MV-4-11 (cell line): ENCODE measurements at regions not wholly inside any gene's neighbourhood (a gene's known extent, or its start where the extent isn't known, plus 50 kb on each side); places are given as distances from the start of the nearest gene placed in this dataset.
"Not testable (repeated sequence)": the region's sequence is repeated elsewhere in the genome, so short reads cannot be mapped to it uniquely, and the experiment has no call there.

ENCODE experiments used
- DNase-seq: peaks from one replicate; lab custom pipeline; 2025; lab: John Stamatoyannopoulos, UW

DNA sequence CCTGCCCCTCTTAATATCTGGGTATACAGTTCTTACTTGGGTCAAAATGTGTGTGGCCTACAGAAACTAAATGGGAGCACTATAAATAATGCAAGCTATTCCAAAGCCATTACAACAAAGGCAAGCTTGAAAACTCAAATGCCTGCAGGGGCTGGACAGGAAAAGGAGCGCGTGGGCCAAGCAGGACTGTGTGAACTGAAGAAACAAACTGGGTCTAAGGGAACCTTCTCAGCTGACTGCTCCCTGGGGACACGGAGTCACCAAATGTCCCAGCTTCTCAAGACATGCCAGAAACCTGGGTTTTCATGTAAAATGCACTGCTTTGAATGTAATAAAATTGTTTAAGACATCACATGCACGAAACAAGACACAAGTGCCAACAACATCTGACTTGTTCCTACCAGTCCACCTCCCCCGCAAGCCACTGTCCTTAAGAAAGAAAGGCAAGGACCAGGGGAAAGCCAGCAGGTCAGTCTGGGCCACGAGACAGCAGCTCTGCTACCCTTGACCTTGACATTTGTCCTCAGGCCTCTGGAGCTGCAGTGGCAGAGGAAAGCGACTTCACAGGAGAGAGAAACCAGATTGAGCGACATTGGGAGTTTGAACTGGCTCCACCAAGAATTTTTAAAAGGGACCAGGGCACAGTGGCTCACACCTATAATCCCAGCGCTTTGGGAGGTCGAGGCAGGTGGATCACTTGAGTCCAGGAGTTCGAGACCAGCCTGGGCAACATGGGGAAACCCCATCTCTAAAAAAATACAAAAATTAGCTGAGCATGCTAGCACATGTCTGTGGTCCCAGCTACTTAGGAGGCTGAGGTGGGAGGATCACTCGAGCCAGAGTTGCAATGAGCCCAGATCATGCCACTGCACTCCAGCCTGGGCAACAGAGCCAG is 89.7 kb upstream of the SH3BP4 start:
- no peak for DNase-seq

DNA sequence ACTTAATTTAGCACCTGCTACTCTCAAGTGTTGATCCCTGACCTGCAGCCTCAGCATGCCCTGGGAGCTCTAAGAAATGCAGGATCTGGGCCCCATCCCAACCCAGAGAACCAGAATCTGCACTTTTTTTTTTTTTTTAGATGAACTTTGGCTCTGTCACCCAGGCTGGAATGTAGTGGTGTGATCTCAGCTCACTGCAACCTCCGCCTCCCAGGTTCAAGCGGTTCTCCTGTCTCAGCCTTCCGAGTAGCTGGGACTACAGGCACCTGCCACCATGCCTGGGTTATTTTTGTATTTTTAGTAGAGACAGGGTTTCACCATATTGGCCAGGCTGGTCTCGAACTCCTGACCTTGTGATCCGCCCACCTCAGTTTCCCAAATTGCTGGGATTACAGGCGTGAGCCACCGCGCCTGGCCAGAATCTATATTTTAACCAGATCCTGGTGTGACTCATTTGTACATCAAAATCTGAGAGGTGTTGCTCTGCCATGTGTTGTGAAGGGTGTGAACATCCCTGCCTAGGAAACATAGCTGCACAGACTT is 92.4 kb upstream of the SH3BP4 start:
- not testable (repeated sequence) for DNase-seq

DNA sequence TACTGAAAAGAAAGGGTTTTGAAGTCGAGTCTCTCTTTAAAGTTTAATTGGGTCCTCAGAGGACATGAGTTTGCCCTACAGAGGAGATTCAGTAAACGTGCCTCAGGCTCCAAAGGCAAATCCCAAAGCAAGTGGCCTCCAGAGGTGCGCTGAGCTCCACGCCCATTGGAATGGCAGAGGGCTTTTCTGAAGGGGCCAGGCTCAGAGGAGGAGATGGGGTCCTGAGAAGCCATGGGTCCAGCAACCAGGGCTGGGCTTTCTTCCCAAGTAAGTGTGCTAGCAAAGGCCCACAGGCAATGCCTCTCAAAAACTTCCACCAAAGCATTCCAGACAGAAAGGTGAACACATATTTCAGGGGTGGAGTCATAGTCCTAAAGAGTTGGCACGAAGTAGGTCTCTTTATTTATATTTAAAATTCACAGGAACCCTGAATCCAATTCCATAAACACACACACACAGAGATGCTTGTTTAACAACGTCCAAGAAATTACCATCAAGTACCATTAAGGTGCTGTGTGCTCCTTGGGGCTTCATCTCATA is 93.0 kb upstream of the SH3BP4 start:
- no peak for DNase-seq

DNA sequence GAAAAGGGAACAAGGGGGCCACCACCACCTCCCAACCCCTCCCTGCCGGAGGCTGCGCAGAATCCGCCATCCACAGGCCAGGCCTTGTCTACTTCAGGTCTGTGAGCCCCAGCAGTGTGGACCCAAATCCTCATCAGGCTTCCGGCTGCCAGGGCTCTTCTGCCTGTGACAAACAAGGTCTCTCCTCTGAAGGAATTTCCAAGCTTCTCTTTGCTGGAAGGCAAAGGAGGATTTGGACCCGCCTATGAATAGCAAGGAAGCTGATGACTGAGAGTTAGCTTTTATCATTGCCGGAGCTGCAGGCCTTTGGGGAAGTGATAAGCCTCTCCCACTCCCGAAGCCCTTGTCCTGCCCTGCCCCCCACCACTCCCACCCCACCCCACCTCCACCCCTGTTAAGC is 93.7 kb upstream of the SH3BP4 start:
- DNase-seq: no peak

DNA sequence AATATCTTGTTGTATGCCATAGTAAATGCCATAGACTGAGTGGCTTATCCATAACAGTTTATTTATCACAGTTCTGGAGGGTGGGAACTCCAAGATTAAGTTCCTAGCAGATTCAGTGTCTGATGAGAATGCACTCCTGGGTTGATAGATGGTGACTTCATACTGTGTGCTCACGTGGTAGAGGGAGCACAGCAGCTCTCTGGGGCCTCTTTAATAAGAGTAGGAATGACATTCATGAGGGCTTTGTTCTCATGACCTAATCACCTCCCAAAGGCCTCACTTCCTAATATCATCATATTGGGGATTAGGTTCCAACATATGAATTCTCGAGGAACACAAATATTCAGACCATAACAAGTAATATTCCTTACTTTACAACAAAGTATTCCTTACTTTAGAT is 98.1 kb upstream of the SH3BP4 start:
- no peak for DNase-seq

DNA sequence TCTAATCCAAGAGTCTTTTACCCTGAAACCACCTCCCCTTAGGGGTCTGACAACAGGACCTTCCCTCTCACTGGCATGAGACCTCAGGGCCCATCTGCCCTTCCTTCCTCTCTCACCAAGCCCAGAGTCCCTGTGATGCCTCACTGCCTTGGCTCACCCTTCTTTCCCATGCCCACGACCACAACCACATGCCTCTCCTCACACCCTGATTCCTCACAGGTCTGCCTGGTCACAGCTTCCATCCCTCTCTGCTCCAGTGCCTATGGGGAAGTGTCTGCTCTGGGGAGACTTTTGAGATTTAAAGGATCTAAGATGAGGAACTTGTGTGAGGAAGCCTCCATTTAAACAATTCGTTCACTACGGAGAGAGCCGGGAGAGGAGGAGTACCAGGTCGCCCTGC is 98.9 kb upstream of the SH3BP4 start:
- DNase-seq: no peak

DNA sequence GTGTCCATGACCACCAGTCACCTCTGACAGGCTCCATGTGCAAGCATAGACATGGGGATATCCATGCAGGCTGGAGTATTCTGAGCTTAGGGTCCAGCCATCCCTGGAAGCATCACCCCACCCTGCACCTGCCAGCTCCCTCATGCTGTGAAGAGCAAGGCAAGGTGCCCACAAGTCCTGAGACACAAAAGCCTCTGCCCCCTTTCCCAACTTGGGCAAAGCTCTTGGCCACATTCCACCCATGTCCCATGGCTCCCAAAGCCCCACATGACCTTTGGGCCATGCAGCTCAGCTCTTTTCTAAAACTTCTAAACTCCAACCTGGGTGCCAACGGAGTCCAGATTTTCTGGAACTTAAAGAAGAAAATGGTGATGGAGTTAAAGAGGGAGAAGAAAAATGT is 99.8 kb upstream of the SH3BP4 start:
- no peak for DNase-seq

DNA sequence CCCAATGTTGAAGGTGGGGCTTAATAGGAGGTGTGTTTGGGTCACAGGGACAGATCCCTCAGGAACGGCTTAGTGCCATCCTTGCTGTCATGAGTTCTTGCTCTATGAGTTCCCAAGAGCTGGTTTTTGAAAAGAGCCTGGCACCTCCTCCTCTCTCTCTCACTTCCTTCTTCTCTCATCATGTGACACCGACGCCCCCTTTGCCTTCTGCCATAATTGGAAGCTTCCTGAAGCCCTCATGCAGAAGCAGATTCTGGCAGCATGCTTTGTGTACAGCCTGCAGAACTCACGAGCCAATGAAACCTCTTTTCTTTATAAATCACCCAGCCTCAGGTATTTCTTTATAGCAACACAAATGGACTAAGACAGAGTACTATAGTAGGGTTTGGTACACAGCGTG is 100.4 kb upstream of the SH3BP4 start:
- DNase-seq: peak; percentile 18

DNA sequence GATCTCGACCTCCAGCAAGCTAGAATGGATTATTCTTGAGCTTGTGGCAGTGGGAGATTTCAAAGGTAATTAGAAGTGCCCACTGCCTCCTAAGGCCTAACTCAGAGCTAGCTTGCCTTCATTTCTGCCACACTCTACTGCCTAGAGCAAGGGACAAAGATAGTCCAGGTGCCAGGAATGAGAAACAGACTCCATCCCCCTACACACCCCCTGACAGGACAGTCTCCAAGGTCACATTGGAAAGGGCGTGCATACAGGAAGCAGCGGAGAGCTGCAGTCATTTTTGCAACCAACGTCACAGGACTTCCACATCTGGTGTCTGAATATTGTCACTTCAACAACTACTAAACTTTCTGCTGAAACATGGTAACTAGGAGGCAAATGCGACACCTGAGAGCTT is 101.0 kb upstream of the SH3BP4 start:
- no peak for DNase-seq

DNA sequence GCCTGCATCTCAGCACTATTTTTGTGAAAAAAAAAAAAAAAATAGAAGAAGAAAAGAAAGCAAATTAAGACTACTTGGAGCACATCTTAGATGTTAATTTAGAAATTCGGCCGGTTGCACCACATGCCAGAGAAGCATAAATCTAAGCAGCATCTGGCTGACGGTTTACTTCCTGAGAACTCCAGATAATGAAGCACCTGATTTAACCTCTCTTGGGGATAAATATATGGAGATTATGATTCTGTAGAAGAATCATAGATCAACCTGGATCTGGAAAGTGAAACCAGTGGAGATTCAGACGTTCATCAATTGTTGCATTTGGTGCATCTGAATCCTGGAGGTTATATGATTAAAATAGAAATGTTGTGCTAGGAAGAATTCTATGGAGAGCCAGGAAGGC is 102.1 kb upstream of the SH3BP4 start:
- no peak for DNase-seq

DNA sequence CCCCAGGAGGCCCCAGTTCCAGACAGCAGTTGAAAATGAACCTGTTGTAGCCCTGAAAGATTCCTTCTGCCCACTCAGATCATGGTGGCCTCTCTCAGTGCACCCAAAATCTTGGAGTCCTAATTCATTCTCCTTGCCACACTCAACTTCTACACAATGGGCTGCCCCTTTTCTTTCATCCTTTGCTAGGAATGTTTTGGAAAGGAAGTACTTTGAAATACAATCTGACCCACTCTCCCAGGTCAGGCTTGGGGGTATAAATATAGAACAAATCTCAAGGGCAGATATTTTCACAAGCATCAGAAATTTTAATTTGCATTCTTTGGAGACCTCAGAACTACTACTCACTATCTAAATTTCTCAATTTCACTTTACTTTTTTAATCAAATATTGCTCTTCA is 103.2 kb upstream of the SH3BP4 start:
- no peak for DNase-seq

DNA sequence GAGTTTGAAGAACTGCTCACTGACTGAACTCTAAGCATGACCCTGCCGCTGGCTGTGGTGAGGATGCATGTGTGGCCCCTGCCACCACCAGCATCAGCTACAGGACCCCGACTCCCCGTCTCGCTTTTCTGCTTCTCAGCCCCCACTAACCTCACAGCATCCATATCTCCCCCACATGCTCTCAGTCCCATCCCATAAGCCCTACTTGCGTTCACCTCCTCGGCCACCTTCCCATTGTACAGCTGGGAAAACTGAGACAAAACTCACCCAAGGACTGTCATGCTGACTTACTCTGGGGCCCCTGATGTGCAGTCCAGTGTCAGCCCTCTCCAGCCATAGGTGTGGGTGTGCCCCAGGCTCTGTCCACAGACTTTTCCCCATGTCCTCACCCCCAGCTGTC is 104.2 kb upstream of the SH3BP4 start:
- no peak for DNase-seq

DNA sequence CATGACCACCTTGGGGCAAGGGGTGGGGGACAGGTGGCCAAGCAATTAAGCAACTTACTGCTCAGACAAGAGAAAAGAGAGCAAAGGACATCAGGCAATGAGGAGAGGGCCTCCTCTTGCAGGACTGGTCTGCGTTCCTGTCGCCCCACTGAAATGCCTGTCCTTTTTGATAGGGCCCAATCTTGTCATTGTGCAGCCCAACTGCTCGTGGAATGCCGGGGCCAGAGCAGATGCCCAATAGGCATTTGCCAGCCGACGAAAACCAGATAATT is 104.5 kb upstream of the SH3BP4 start:
- no peak for DNase-seq

DNA sequence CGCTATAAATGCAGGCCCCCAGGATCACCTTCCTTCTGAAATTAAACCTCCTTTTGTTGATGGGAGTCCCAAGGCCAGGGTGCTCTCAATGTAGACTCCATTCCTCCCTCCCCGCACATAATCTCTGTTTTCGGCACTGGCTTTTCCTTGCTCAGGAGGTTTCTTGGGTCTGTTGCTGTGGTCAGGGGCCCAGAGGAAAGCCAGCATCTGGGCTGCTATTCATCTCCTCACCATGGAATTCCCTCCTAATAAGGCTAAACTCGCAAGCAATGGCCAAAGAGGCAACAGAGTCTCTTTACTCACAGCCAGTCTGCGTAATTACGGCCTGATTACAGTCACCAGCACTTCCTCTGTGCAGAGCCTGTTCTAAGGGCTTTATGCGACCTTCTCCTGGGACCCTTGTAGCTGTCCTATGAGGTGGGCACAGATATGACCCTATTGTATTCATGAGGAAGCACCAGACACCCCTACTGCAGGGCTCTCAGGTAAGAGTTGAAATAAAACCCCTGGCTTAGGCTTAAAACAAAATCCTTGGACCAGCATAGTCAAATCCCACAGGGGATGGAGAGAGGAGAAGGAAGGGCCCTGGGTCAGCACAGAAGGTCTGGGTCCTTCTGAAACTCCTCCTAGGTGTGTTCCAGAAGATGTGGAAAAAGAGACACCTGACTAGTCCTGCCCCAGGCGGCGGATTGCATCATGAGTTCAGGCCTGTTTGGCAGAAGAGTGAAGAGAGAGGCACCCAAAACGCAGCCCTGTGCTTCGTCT is 105.0 kb upstream of the SH3BP4 start:
- DNase-seq: no peak

DNA sequence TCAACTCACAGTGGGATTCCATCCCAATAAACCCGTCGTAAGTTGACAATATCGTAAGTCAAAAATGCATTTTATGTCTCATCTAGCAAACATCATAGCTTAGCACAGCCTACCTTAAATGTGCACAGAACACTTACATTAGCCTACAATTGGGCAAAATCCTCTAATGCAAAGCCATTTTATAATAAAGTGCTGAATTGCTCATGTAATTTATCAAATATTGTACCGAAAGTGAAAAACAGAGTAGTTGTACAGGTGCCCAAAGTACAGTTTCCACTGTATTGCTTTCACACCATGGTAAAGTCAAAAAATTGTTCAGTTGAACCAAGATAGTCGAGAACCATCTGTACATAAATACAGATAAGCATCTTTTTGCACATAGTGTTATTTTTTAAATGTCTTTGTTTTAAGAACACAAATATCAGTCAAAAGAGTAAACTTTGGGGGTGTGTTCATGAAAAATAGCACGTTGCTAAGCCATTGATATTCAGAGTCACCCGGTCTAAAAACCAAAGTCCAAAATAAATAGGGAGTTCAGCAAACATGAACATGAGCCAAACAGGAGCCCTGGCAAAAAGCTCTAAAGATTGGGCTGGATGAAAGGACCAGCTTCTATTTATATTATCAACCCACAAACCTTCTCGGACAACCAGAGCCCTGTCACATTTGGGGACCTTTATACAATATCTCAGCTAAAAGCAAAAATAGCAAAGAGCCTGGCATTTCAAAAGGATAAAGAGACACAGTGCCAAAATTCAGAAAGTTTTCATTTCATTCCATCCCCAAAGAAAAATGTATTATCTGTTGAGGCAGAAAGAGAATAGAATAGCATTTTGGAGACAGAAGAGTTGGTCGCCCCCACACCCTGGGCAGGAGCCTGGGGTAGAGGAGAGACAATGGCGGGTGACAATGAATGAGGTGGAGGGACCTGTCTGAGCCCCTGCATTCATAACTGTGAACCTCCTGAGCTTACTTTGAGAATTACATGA is 105.9 kb upstream of the SH3BP4 start:
- DNase-seq: no peak

DNA sequence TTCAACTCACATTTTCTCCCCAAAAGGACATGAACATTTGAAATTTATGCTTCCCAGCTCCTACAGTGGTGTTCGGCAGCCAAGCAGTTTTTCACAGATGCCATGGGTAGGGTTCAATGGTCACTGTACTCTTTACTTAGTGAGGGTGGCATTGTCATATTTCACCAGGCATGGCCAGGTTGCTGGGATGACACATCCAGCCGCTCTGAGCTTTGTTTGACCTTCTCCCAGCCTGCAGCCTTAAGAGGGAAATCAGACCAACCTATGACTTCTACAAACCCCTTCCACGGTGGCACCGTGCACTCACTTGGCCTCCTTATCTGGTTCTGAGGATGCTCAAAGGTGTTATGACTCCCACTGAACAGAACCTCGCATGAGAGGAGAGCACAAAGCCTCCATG is 108.4 kb upstream of the SH3BP4 start:
- DNase-seq: no peak

DNA sequence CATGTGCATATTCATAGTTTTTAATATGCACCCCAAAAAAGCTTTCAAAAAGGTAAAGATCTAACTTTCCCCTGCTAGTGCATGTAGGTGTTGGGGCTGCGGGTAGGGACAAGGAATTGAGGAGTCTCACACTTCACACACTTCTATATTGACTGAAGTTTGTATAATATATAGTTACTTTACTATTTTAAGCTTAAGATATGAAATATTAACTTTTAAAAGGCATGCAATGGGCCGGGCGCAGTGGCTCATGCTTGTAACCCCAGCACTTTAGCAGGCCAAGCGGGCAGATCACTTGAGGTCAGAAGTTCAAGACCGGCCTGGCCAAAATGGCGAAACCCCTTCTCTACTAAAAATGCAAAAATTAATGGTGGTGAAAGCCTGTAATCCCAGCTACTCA is 109.1 kb upstream of the SH3BP4 start:
- no peak for DNase-seq

DNA sequence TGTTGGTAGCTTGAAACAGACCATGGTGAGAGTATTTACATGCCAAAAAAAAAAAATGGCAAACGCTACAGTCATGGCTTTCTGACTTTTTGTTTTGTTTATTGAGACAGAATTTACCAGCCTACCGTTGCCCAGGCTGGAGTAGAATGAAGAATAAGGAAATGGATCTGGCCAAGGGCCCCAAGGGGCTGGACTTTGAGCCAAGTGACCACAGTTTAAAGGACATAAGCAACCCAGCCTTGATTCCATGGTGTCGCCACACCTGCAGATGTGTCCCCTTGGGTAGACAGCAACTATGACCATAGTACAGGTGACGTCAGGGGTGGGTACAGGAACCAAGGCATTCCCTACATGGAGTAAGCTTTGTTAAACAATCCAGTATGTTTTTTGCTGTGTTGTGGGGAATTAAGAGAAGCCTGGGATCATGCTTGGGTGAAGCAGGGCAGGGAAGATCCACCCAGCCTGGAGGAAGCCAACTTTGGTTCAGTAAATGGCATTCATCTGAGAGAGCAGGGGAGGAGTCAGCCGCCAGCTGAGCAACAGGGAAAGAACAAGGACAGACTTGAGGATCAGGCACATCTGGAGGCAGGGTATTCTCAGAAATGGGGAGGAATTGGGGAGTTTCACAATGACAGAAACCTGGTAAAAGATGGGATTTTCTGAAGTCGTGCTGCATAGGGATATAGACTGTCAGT is 110.3 kb upstream of the SH3BP4 start:
- DNase-seq: no peak

DNA sequence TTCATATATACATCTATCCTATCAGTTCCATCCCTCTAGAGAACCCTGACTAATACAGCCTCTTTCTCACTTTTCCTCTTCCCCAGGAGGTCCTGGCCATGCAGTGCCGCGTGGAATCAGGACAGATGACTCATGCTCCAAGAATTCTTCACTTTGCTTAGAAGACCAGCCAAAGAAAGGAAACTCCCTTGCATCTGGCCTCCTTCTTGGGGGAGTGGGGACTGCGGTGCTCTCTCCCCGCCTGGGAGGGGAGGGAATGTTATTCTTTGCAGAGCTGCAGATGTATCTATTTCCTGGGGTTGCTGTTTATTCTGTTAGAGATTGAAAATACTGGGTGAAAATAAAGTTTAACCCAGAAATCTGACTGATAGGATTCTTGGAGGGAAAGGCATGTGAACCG is 111.5 kb upstream of the SH3BP4 start:
- no peak for DNase-seq

DNA sequence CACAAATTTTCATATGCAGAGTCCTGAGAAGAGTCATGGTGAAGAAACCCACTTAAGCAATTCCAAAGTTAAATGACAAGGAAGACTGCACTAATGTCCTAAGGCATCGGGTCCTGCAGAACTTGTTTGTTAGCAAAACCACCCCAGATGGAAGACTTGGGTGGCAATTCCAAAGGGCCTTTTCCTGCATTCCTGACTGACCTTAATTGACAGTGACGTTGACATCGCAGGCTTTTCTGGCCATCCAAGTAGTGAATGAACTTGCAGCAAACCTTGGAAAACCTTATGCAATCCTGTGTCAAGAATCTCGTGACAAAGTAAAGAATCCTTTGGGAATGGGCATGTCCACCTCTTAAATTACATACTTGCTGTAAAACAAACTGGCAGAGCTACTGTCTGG is 112.5 kb upstream of the SH3BP4 start:
- DNase-seq: no peak

DNA sequence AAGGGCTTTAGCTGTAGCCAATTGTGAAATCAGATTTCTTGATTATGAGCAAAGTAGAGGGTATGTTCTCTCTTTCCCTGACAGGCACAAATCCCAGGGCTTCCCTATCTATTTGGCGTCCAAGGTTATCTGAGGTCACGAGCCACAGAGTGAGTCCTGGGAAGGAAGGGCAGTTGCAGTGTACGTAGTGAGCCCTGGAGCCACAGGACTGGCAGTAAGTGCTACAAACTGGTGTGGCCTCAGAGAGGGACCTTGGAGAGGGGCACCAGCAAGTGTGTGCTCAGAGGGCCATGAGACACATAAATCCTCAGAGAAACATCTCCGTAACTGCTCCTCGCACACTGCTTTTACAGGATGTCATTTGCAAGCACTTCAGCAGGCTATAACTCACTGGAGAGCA is 115.5 kb upstream of the SH3BP4 start:
- DNase-seq: no peak
